ENCODE measurements at regions not wholly inside any gene's neighbourhood (a gene's known extent, or its start where the extent isn't known, plus 50 kb on each side); places are given as distances from the start of the nearest gene placed in this dataset.

DNA sequence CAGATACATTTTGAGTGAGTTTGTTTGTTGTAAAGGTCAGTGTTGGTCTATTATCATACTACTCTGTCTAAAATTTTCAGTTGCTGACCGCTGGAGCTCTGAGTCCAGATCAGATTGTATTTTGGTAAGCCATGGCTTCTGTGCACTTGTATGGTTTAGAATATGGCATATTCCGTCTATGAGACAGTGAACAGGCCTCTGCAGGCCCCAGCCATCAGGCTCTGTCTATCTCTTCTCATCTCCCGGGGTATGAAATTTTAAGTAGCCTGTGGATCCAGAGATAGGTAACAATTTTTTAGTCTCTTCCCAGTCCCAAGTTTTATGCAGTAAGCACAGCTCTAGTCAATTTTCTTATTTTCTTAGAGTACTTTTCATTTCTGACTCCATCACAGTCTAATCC lies 1929.1 kb upstream of the SEL1L start:
- TF ChIP-seq CTCF (conservative IDR thresholded peaks at IDR 0.05 in 1 of 2, IDR thresholded peaks at IDR 0.05 in 1 of 2; ENCODE audit: extremely low read depth in 1 of 2, insufficient read depth in 1 of 2, low read depth in 1 of 2, low read length in 2 of 2) (no peak), EZH2 (IDR thresholded peaks at IDR 0.05; ENCODE audit: borderline replicate concordance, low read length) (no peak)

Measured in mammary epithelial cell (primary cell).